MM.1S (cell line): ENCODE measurements at regions not wholly inside any gene's neighbourhood (a gene's known extent, or its start where the extent isn't known, plus 50 kb on each side); places are given as distances from the start of the nearest gene placed in this dataset.

Experiments
- CTCF ChIP-seq: fragments of 300-600 bp; sonication (generic); IDR thresholded peaks from 2 replicates; pipeline ENCODE4 v1.5.1; 2016; ENCODE audit warnings: antibody characterized with exemption, low read length, mixed read lengths
- EZH2 ChIP-seq: fragments of 300-600 bp; sonication (generic); optimal IDR thresholded peaks from 2 replicates; pipeline ENCODE3; 2017; ENCODE audit warnings: low read depth, mild to moderate bottlenecking, antibody characterized with exemption, low read length, mixed read lengths
- EZH2phosphoT487 ChIP-seq: fragments of 300-600 bp; sonication (generic); IDR thresholded peaks from 2 replicates; pipeline ENCODE4 v1.6.1; 2018; ENCODE audit warnings: antibody characterized with exemption, low read length

DNA sequence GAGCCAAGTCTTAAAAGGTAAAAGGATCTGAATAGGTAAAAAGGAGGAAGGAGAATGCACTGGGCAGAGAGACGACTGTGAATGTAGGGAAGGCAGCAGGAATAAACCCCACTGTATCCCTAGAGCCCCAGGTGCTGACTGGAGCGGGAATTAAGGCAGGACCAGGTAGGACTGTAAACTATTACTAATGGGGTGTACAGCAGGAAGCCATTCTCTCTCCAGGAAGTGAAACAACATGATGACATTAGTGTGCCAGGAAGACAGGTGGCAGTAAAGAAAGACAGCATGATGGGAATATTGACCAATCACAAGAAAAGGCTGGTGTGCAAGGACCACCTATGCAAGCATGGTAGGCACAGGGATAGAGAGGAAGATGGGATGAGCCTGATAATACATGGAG, 433.0 kb downstream of the DNAH5 start:
- TF ChIP-seq CTCF (no peak), EZH2 (no peak), EZH2phosphoT487 (no peak)
